ENCODE measurements at regions not wholly inside any gene's neighbourhood (a gene's known extent, or its start where the extent isn't known, plus 50 kb on each side); places are given as distances from the start of the nearest gene placed in this dataset.

GRCh38 chr7:53326634-53327033 lies 291.2 kb downstream of the POM121L12 start:
- H3K4me3 ChIP-seq (ENCODE audit: low read depth, low read length), result no peak overlapping the region
- CTCF ChIA-PET, result no interaction called here
- no peak for DNase-seq (ENCODE audit: low read depth, low spot score)

GRCh38 chr7:53336105-53336668 lies 300.8 kb downstream of the POM121L12 start:
- POLR2A ChIA-PET, result no interaction called here
- CTCF ChIA-PET, result no interaction called here

More at GRCh38 chr7:53326634-53327033, 291.2 kb downstream of the POM121L12 start:
- POLR2A ChIA-PET, result no interaction called here
- TF ChIP-seq CTCF (IDR thresholded peaks at IDR 0.05; ENCODE audit: insufficient read depth, low read length, missing control alignments), result no peak

GRCh38 chr7:53340220-53340619 lies 304.8 kb downstream of the POM121L12 start:
- no peak for DNase-seq (ENCODE audit: low read depth, low spot score)
- H3K4me3 ChIP-seq (ENCODE audit: low read depth, low read length), result no peak overlapping the region
- no peak for TF ChIP-seq CTCF (IDR thresholded peaks at IDR 0.05; ENCODE audit: insufficient read depth, low read length, missing control alignments)
- ChIA-PET POLR2A (no interaction called here), CTCF (no interaction called here)

More at GRCh38 chr7:53336105-53336668, 300.8 kb downstream of the POM121L12 start:
- TF ChIP-seq CTCF (IDR thresholded peaks at IDR 0.05; ENCODE audit: insufficient read depth, low read length, missing control alignments), result no peak
- DNase-seq (ENCODE audit: low read depth, low spot score), result no peak
- no peak overlapping the region for H3K4me3 ChIP-seq (ENCODE audit: low read depth, low read length)

GRCh38 chr7:53350241-53350640 lies 314.8 kb downstream of the POM121L12 start:
- ChIA-PET POLR2A (no interaction called here), CTCF (no interaction called here)
- DNase-seq (ENCODE audit: low read depth, low spot score), result no peak
- H3K4me3 ChIP-seq (ENCODE audit: low read depth, low read length), result no peak overlapping the region
- TF ChIP-seq CTCF (IDR thresholded peaks at IDR 0.05; ENCODE audit: insufficient read depth, low read length, missing control alignments), result no peak

- no peak for TF ChIP-seq CTCF (IDR thresholded peaks at IDR 0.05; ENCODE audit: insufficient read depth, low read length, missing control alignments)
- ChIA-PET CTCF (no interaction called here), POLR2A (no interaction called here)
- H3K4me3 ChIP-seq (ENCODE audit: low read depth, low read length), result no peak overlapping the region
- no peak for DNase-seq (ENCODE audit: low read depth, low spot score)
Observed at GRCh38 chr7:53351681-53352080, 316.2 kb downstream of the POM121L12 start.

GRCh38 chr7:53358269-53358668 lies 322.8 kb downstream of the POM121L12 start:
- no peak for DNase-seq (ENCODE audit: low read depth, low spot score)
- no peak for TF ChIP-seq CTCF (IDR thresholded peaks at IDR 0.05; ENCODE audit: insufficient read depth, low read length, missing control alignments)
- ChIA-PET CTCF (no interaction called here), POLR2A (no interaction called here)
- no peak overlapping the region for H3K4me3 ChIP-seq (ENCODE audit: low read depth, low read length)
